KMS-11 (cell line): ENCODE measurements at regions not wholly inside any gene's neighbourhood (a gene's known extent, or its start where the extent isn't known, plus 50 kb on each side); places are given as distances from the start of the nearest gene placed in this dataset.

ENCODE experiments used
- H2AFZ ChIP-seq: fragments of 200-600 bp; sonication (generic); 2 replicates; pipeline ENCODE4 v1.6.1; 2016; ENCODE audit warnings: antibody characterized with exemption, mixed run types, low read depth
- H3K27ac ChIP-seq: fragments of 200-600 bp; sonication (generic); 2 replicates; pipeline ENCODE4 v1.6.1; 2016; ENCODE audit warnings: mild to moderate bottlenecking, mixed run types
- H3K27me3 ChIP-seq: fragments of 200-600 bp; sonication (generic); 2 replicates; pipeline ENCODE4 v1.6.1; 2017; ENCODE audit warnings: mild to moderate bottlenecking, low read depth, mixed run types, moderate library complexity; ENCODE audit not compliant: insufficient read depth
- H3K36me3 ChIP-seq: fragments of 200-600 bp; sonication (generic); 2 replicates; pipeline ENCODE4 v1.6.1; 2017; ENCODE audit warnings: mild to moderate bottlenecking, mixed run types; ENCODE audit not compliant: insufficient read depth
- H3K4me1 ChIP-seq: fragments of 200-600 bp; sonication (generic); 2 replicates; pipeline ENCODE4 v1.6.1; 2016; ENCODE audit warnings: mild to moderate bottlenecking, low read depth, mixed run types; ENCODE audit not compliant: poor library complexity, severe bottlenecking
- H3K4me2 ChIP-seq: fragments of 200-600 bp; sonication (generic); 2 replicates; pipeline ENCODE4 v1.7.0; 2016; ENCODE audit warnings: mild to moderate bottlenecking, mixed run types
- H3K4me3 ChIP-seq: fragments of 200-600 bp; sonication (generic); IDR thresholded peaks from 2 replicates; pipeline ENCODE4 v1.6.1; 2017; ENCODE audit warnings: low read depth, low read length, mixed read lengths; ENCODE audit not compliant: insufficient read depth
- H3K79me2 ChIP-seq: fragments of 200-600 bp; sonication (generic); 2 replicates; pipeline ENCODE4 v1.6.1; 2016; ENCODE audit warnings: low read depth, mixed run types; ENCODE audit not compliant: insufficient read depth
- H3K9ac ChIP-seq: fragments of 200-600 bp; sonication (generic); 2 replicates; pipeline ENCODE4 v1.6.1; 2016; ENCODE audit warnings: mild to moderate bottlenecking, mixed run types
- H4K20me1 ChIP-seq: fragments of 200-600 bp; sonication (generic); 2 replicates; pipeline ENCODE4 v1.6.1; 2016; ENCODE audit warnings: mild to moderate bottlenecking, mixed run types; ENCODE audit not compliant: insufficient read depth
- CTCF ChIP-seq: fragments of 200-600 bp; sonication (generic); conservative IDR thresholded peaks from 2 replicates; pipeline ENCODE4 v1.6.1; 2017; ENCODE audit warnings: low read depth, mild to moderate bottlenecking, antibody characterized with exemption, low read length, moderate library complexity, mixed read lengths

- H4K20me1 ChIP-seq = no peaks in the 10 kb centered on the region
- H3K27me3 ChIP-seq = no peaks in the 10 kb centered on the region; the same call in 1 of the 2 replicates
- H3K4me1 ChIP-seq = no peaks in the 10 kb centered on the region
- no peak overlapping the region for H3K9ac ChIP-seq
- H3K79me2 ChIP-seq = no peaks in the 10 kb centered on the region
- H2AFZ ChIP-seq = no peak overlapping the region
- no peak overlapping the region for H3K4me2 ChIP-seq
- TF ChIP-seq CTCF = no peak
- H3K27ac ChIP-seq = no peak overlapping the region
- H3K4me3 ChIP-seq = no peak overlapping the region
- H3K36me3 ChIP-seq = no peaks in the 10 kb centered on the region
Observed at GRCh38 chr22:49429066-49429465, 398.6 kb downstream of the BRD1 start.

- no peaks in the 10 kb centered on the region for H3K79me2 ChIP-seq
- H3K4me1 ChIP-seq = no peaks in the 10 kb centered on the region
- no peak overlapping the region for H3K4me2 ChIP-seq
- no peak overlapping the region for H3K9ac ChIP-seq
- H3K36me3 ChIP-seq = no peaks in the 10 kb centered on the region
- no peak overlapping the region for H2AFZ ChIP-seq
- no peak for TF ChIP-seq CTCF
- H3K27ac ChIP-seq = no peak overlapping the region
- no peaks in the 10 kb centered on the region for H4K20me1 ChIP-seq
- H3K27me3 ChIP-seq = no peaks in the 10 kb centered on the region; the same call in 1 of the 2 replicates
- no peak overlapping the region for H3K4me3 ChIP-seq
Observed at GRCh38 chr22:49427941-49428340, 399.7 kb downstream of the BRD1 start.

- no peak for TF ChIP-seq CTCF
- Histone ChIP-seq H3K4me1 (no peaks in the 10 kb centered on the region), H3K4me3 (no peak overlapping the region)
Observed at GRCh38 chr22:49427341-49427740, 400.3 kb downstream of the BRD1 start.

GRCh38 chr22:49426618-49427266 is 400.9 kb downstream of the BRD1 start:
- H3K4me3 ChIP-seq = no peak overlapping the region
- no peaks in the 10 kb centered on the region for H3K36me3 ChIP-seq
- no peak overlapping the region for H3K9ac ChIP-seq
- H3K27me3 ChIP-seq = no peaks in the 10 kb centered on the region; the same call in 1 of the 2 replicates
- no peak overlapping the region for H2AFZ ChIP-seq
- H4K20me1 ChIP-seq = no peaks in the 10 kb centered on the region
- H3K27ac ChIP-seq = no peak overlapping the region
- no peak for TF ChIP-seq CTCF
- no peaks in the 10 kb centered on the region for H3K4me1 ChIP-seq
- no peaks in the 10 kb centered on the region for H3K79me2 ChIP-seq
- no peak overlapping the region for H3K4me2 ChIP-seq

More at GRCh38 chr22:49427341-49427740, 400.3 kb downstream of the BRD1 start:
- Histone ChIP-seq H3K9ac (no peak overlapping the region), H2AFZ (no peak overlapping the region), H4K20me1 (no peaks in the 10 kb centered on the region), H3K27me3 (no peaks in the 10 kb centered on the region; the same call in 1 of the 2 replicates), H3K79me2 (no peaks in the 10 kb centered on the region), H3K4me2 (no peak overlapping the region), H3K36me3 (no peaks in the 10 kb centered on the region), H3K27ac (no peak overlapping the region)
